Neural cell (in vitro differentiated cells): ENCODE measurements at regions not wholly inside any gene's neighbourhood (a gene's known extent, or its start where the extent isn't known, plus 50 kb on each side); places are given as distances from the start of the nearest gene placed in this dataset.

Experiments used
- H2AFZ ChIP-seq: fragments of 200-600, 300-800 bp; sonication (generic), shearing (Covaris generic); 2 replicates; pipeline ENCODE4 v1.6.0; 2014; ENCODE audit warnings: low read depth, mild to moderate bottlenecking, antibody characterized with exemption, low read length, moderate library complexity
- H3F3A ChIP-seq: fragments of 200-600 bp; shearing (Covaris generic); 2 replicates; pipeline ENCODE4 v1.6.1; 2016; ENCODE audit warnings: mild to moderate bottlenecking, moderate library complexity, mixed read lengths, antibody characterized with exemption, low read length; ENCODE audit not compliant: insufficient read depth, poor library complexity, severe bottlenecking
- H3K27ac ChIP-seq: fragments of 200-600, 300-800 bp; sonication (generic), shearing (Covaris generic); 2 replicates; pipeline ENCODE4 v1.5.1; 2014; ENCODE audit warnings: mild to moderate bottlenecking, low read length, moderate library complexity
- H3K27me3 ChIP-seq: fragments of 300-800, 200-600 bp; sonication (generic), shearing (Covaris generic); 2 replicates; pipeline ENCODE4 v1.6.0; 2014; ENCODE audit warnings: mild to moderate bottlenecking, low read depth, low read length, moderate library complexity; ENCODE audit not compliant: insufficient read depth
- H3K36me3 ChIP-seq: fragments of 300-800, 200-600 bp; sonication (generic), shearing (Covaris generic); 2 replicates; pipeline ENCODE4 v1.5.1; 2014; ENCODE audit warnings: mild to moderate bottlenecking, antibody characterized with exemption, low read length, moderate library complexity; ENCODE audit not compliant: insufficient read depth
- H3K4me2 ChIP-seq: fragments of 300-800, 200-600 bp; sonication (generic), shearing (Covaris generic); 2 replicates; pipeline ENCODE4 v1.6.0; 2014; ENCODE audit warnings: mild to moderate bottlenecking, low read length
- H3K4me3 ChIP-seq: fragments of 300-800, 200-600 bp; sonication (generic), shearing (Covaris generic); 2 replicates; pipeline ENCODE4 v1.5.1; 2014; ENCODE audit warnings: mild to moderate bottlenecking, low read length, moderate library complexity
- H3K79me2 ChIP-seq: fragments of 200-600 bp; shearing (Covaris generic); replicated peaks from 2 replicates; pipeline ENCODE4 v1.6.0; 2014; ENCODE audit warnings: mild to moderate bottlenecking, low read length, moderate library complexity; ENCODE audit not compliant: insufficient read depth
- H3K9ac ChIP-seq: fragments of 300-800, 200-600 bp; sonication (generic), shearing (Covaris generic); 2 replicates; pipeline ENCODE4 v1.6.1; 2016; ENCODE audit warnings: mild to moderate bottlenecking, low read length, mixed read lengths
- H3K9me2 ChIP-seq: fragments of 200-600 bp; shearing (Covaris generic); 2 replicates; pipeline ENCODE4 v1.6.1; 2016; ENCODE audit warnings: mild to moderate bottlenecking, low read length, mixed read lengths; ENCODE audit not compliant: insufficient read depth
- H3K9me3 ChIP-seq: fragments of 200-600, 300-800 bp; sonication (generic), shearing (Covaris generic); 2 replicates; pipeline ENCODE4 v1.6.1; 2016; ENCODE audit warnings: mild to moderate bottlenecking, mixed run types, low read length, moderate library complexity, mixed read lengths
- H4K20me1 ChIP-seq: fragments of 200-600 bp; shearing (Covaris generic); 2 replicates; pipeline ENCODE4 v1.6.1; 2016; ENCODE audit warnings: mild to moderate bottlenecking, mixed run types; ENCODE audit not compliant: insufficient read depth
- EP300 ChIP-seq: fragments of 450-650 bp; conservative IDR thresholded peaks from 2 replicates; pipeline ENCODE4 v1.6.1; 2014; ENCODE audit warnings: antibody characterized with exemption, mild to moderate bottlenecking, moderate library complexity; ENCODE audit not compliant: poor library complexity, severe bottlenecking
- EZH2 ChIP-seq: fragments of 200-600, 300-800 bp; shearing (Covaris generic), sonication (generic); IDR thresholded peaks from 2 replicates; pipeline ENCODE4 v1.6.1; 2014; ENCODE audit warnings: antibody characterized with exemption, low read length, borderline replicate concordance, mild to moderate bottlenecking; ENCODE audit not compliant: insufficient read depth, poor library complexity, severe bottlenecking
- MXI1 ChIP-seq: fragments of 450-650 bp; conservative IDR thresholded peaks from 2 replicates; pipeline ENCODE4 v1.6.1; 2014; ENCODE audit warnings: antibody characterized with exemption, mild to moderate bottlenecking; ENCODE audit not compliant: poor library complexity, severe bottlenecking
- POLR2AphosphoS5 ChIP-seq: IDR thresholded peaks from 2 replicates; pipeline ENCODE4 v1.6.1; 2012
- RAD21 ChIP-seq: fragments of 450-650 bp; conservative IDR thresholded peaks from 2 replicates; pipeline ENCODE4 v1.6.1; 2014; ENCODE audit warnings: antibody characterized with exemption, mild to moderate bottlenecking, moderate library complexity
- SMC3 ChIP-seq: fragments of 450-650 bp; conservative IDR thresholded peaks from 2 replicates; pipeline ENCODE4 v1.6.1; 2014; ENCODE audit warnings: antibody characterized with exemption, mild to moderate bottlenecking, moderate library complexity; ENCODE audit not compliant: poor library complexity
- TAF1 ChIP-seq: IDR thresholded peaks from 2 replicates; pipeline ENCODE4 v1.6.1; 2012; ENCODE audit warnings: low read depth
- TF ChIP-seq, protein P1 (sequence below): fragments of 450-650 bp; IDR thresholded peaks from 2 replicates; pipeline ENCODE4 v1.5.1; 2014; ENCODE audit warnings: antibody characterized with exemption, mild to moderate bottlenecking, moderate library complexity; ENCODE audit not compliant: poor library complexity, severe bottlenecking
- TF ChIP-seq, protein P2 (sequence below): IDR thresholded peaks from 2 replicates; pipeline ENCODE4 v1.6.1; 2012; ENCODE audit warnings: borderline replicate concordance

DNA sequence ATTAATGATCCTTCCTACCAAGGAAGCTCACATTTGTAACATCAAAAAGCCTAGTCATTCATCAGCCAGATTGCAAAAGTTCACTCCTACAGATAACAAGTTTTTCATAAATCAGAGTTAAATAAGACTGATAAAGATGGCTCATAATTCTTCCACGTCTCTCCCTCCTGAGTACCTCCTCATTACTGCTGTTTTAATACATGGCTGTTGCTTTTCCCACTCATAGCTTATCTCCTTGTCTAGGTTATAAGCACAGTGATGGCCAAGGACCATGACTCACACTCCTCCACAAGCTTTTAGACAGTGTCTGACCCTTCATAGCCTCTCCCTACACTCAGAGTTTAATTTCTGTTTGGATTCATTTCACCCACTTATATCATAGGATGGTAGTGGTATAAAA lies 100.9 kb upstream of the MON1B start:
- Histone ChIP-seq H3K36me3 (no peaks in the 10 kb centered on the region), H3K79me2 (no peaks in the 10 kb centered on the region), H3K27me3 (no peaks in the 10 kb centered on the region), H3K9me3 (no peaks in the 10 kb centered on the region), H3K27ac (no peak overlapping the region), H3K9ac (no peak overlapping the region), H3F3A (no peaks in the 10 kb centered on the region), H3K4me2 (no peak overlapping the region), H4K20me1 (no peaks in the 10 kb centered on the region), H2AFZ (no peak overlapping the region), H3K9me2 (no peaks in the 10 kb centered on the region), H3K4me3 (no peak overlapping the region)
- TF ChIP-seq, protein P1, sequence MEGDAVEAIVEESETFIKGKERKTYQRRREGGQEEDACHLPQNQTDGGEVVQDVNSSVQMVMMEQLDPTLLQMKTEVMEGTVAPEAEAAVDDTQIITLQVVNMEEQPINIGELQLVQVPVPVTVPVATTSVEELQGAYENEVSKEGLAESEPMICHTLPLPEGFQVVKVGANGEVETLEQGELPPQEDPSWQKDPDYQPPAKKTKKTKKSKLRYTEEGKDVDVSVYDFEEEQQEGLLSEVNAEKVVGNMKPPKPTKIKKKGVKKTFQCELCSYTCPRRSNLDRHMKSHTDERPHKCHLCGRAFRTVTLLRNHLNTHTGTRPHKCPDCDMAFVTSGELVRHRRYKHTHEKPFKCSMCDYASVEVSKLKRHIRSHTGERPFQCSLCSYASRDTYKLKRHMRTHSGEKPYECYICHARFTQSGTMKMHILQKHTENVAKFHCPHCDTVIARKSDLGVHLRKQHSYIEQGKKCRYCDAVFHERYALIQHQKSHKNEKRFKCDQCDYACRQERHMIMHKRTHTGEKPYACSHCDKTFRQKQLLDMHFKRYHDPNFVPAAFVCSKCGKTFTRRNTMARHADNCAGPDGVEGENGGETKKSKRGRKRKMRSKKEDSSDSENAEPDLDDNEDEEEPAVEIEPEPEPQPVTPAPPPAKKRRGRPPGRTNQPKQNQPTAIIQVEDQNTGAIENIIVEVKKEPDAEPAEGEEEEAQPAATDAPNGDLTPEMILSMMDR, result no peak
- TF ChIP-seq MXI1, result no peak
- no peak for TF ChIP-seq TAF1
- TF ChIP-seq POLR2AphosphoS5, result no peak
- no peak for TF ChIP-seq EP300
- TF ChIP-seq SMC3, result no peak
- TF ChIP-seq RAD21, result no peak
- TF ChIP-seq EZH2, result no peak
- TF ChIP-seq, protein P2, sequence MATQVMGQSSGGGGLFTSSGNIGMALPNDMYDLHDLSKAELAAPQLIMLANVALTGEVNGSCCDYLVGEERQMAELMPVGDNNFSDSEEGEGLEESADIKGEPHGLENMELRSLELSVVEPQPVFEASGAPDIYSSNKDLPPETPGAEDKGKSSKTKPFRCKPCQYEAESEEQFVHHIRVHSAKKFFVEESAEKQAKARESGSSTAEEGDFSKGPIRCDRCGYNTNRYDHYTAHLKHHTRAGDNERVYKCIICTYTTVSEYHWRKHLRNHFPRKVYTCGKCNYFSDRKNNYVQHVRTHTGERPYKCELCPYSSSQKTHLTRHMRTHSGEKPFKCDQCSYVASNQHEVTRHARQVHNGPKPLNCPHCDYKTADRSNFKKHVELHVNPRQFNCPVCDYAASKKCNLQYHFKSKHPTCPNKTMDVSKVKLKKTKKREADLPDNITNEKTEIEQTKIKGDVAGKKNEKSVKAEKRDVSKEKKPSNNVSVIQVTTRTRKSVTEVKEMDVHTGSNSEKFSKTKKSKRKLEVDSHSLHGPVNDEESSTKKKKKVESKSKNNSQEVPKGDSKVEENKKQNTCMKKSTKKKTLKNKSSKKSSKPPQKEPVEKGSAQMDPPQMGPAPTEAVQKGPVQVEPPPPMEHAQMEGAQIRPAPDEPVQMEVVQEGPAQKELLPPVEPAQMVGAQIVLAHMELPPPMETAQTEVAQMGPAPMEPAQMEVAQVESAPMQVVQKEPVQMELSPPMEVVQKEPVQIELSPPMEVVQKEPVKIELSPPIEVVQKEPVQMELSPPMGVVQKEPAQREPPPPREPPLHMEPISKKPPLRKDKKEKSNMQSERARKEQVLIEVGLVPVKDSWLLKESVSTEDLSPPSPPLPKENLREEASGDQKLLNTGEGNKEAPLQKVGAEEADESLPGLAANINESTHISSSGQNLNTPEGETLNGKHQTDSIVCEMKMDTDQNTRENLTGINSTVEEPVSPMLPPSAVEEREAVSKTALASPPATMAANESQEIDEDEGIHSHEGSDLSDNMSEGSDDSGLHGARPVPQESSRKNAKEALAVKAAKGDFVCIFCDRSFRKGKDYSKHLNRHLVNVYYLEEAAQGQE, result no peak

DNA sequence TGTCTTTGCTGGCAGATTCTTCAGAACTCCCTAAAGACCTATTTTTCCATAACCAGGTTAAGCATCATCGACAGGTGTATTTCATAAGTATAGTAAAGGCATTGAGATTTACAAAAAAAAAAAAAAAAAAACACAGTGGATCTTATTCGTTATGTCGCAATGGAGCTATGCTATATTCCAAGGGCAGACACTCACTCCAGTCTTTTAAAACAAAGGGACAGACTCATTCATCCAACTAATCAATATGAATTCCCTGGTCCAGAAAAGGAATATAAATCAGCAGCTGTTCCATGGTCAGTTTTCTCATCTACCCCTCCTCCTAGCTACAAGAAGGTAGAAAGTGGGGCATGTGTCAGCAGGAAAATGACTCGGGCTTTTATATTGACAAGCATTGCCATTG lies 97.7 kb upstream of the MON1B start:
- H3K9me3 ChIP-seq, result no peaks in the 10 kb centered on the region
- H3K27me3 ChIP-seq, result no peaks in the 10 kb centered on the region
- no peak overlapping the region for H2AFZ ChIP-seq
- no peak for TF ChIP-seq EZH2
- TF ChIP-seq, protein P1, result no peak
- TF ChIP-seq EP300, result no peak
- no peak for TF ChIP-seq TAF1
- TF ChIP-seq, protein P2, result no peak
- TF ChIP-seq POLR2AphosphoS5, result no peak
- no peak for TF ChIP-seq RAD21
- no peak for TF ChIP-seq MXI1
- no peak for TF ChIP-seq SMC3
- no peaks in the 10 kb centered on the region for H3K9me2 ChIP-seq
- no peaks in the 10 kb centered on the region for H3F3A ChIP-seq
- H3K4me3 ChIP-seq, result no peak overlapping the region
- no peaks in the 10 kb centered on the region for H4K20me1 ChIP-seq
- H3K4me2 ChIP-seq, result no peak overlapping the region
- no peaks in the 10 kb centered on the region for H3K36me3 ChIP-seq
- no peaks in the 10 kb centered on the region for H3K79me2 ChIP-seq
- no peak overlapping the region for H3K9ac ChIP-seq
- H3K27ac ChIP-seq, result no peak overlapping the region
